Kidney epithelial cell (primary cell): ENCODE measurements at regions not wholly inside any gene's neighbourhood (a gene's known extent, or its start where the extent isn't known, plus 50 kb on each side); places are given as distances from the start of the nearest gene placed in this dataset.

ENCODE experiments used
- DNase-seq: peaks from one replicate; pipeline ENCODE4 v3.0.0-alpha.2; 2010; ENCODE audit warnings: low read depth
- H3K27me3 ChIP-seq: 2 replicates; pipeline ENCODE4 v1.6.0; 2011; ENCODE audit warnings: low read length; ENCODE audit not compliant: control insufficient read depth, insufficient read depth
- H3K36me3 ChIP-seq: 2 replicates; pipeline ENCODE4 v1.5.1; 2011; ENCODE audit warnings: low read length; ENCODE audit not compliant: control insufficient read depth, insufficient read depth
- H3K4me3 ChIP-seq: 2 replicates; pipeline ENCODE4 v1.5.1; 2011; ENCODE audit warnings: low read depth, mild to moderate bottlenecking, control low read depth, low read length
- CTCF ChIP-seq: IDR thresholded peaks from 2 replicates; pipeline ENCODE4 v1.5.1; 2011; ENCODE audit warnings: mild to moderate bottlenecking, moderate library complexity, low read length, control low read depth, inconsistent platforms; ENCODE audit not compliant: insufficient read depth, poor library complexity, severe bottlenecking

- no peaks in the 10 kb centered on the region for H3K36me3 ChIP-seq
- no peak for TF ChIP-seq CTCF
- no peak overlapping the region for H3K4me3 ChIP-seq
- H3K27me3 ChIP-seq: no peaks in the 10 kb centered on the region
- no peak for DNase-seq
These were observed 417.6 kb upstream of the POT1 start for GRCh38 chr7:125347269-125347668.

- Histone ChIP-seq H3K27me3 (no peaks in the 10 kb centered on the region), H3K4me3 (no peak overlapping the region), H3K36me3 (no peaks in the 10 kb centered on the region)
- no peak for TF ChIP-seq CTCF
- no peak for DNase-seq
These were observed 408.5 kb upstream of the POT1 start for GRCh38 chr7:125338110-125338509.

- no peak for TF ChIP-seq CTCF
- no peaks in the 10 kb centered on the region for H3K27me3 ChIP-seq
- no peak for DNase-seq
These were observed 406.7 kb upstream of the POT1 start for GRCh38 chr7:125336326-125336725.

GRCh38 chr7:125326666-125327255 lies 397.1 kb upstream of the POT1 start:
- Histone ChIP-seq H3K4me3 (no peak overlapping the region), H3K27me3 (no peaks in the 10 kb centered on the region), H3K36me3 (no peaks in the 10 kb centered on the region)
- TF ChIP-seq CTCF: no peak
- DNase-seq: no peak

More at GRCh38 chr7:125336326-125336725, 406.7 kb upstream of the POT1 start:
- Histone ChIP-seq H3K4me3 (no peak overlapping the region), H3K36me3 (no peaks in the 10 kb centered on the region)

- DNase-seq: no peak
- peak; percentile 50 for TF ChIP-seq CTCF
- Histone ChIP-seq H3K27me3 (no peaks in the 10 kb centered on the region), H3K36me3 (no peaks in the 10 kb centered on the region), H3K4me3 (no peak overlapping the region)
These were observed 386.8 kb upstream of the POT1 start for GRCh38 chr7:125316466-125316865.
